ELF-1 (cell line): ENCODE measurements at regions not wholly inside any gene's neighbourhood (a gene's known extent, or its start where the extent isn't known, plus 50 kb on each side); places are given as distances from the start of the nearest gene placed in this dataset.

Source experiments
- DNase-seq: peaks from one replicate; pipeline ENCODE4 v3.0.0-alpha.2; 2016; ENCODE audit warnings: low read depth, low spot score

- no peak for DNase-seq
Measured at GRCh38 chr2:220419647-220420046, 792.2 kb downstream of the SLC4A3 start.

- DNase-seq, result no peak
Measured at GRCh38 chr2:220420820-220421219, 793.4 kb downstream of the SLC4A3 start.

- no peak for DNase-seq
Measured at GRCh38 chr2:220422676-220423075, 795.2 kb downstream of the SLC4A3 start.

GRCh38 chr2:220424561-220424960 lies 797.1 kb downstream of the SLC4A3 start:
- no peak for DNase-seq

- no peak for DNase-seq
Measured at GRCh38 chr2:220432645-220433044, 805.2 kb downstream of the SLC4A3 start.

- DNase-seq, result no peak
Measured at GRCh38 chr2:220433131-220433530, 805.7 kb downstream of the SLC4A3 start.

- DNase-seq, result no peak
Measured at GRCh38 chr2:220434385-220434784, 807.0 kb downstream of the SLC4A3 start.

- no peak for DNase-seq
Measured at GRCh38 chr2:220437938-220438337, 810.5 kb downstream of the SLC4A3 start.

- no peak for DNase-seq
Measured at GRCh38 chr2:220440731-220441130, 813.3 kb downstream of the SLC4A3 start.

- no peak for DNase-seq
Measured at GRCh38 chr2:220441404-220441803, 814.0 kb downstream of the SLC4A3 start.

- DNase-seq, result no peak
Measured at GRCh38 chr2:220442012-220442411, 814.6 kb downstream of the SLC4A3 start.

GRCh38 chr2:220445429-220446105 lies 818.1 kb downstream of the SLC4A3 start:
- DNase-seq, result no peak

- DNase-seq, result no peak
Measured at GRCh38 chr2:220446106-220446712, 818.8 kb downstream of the SLC4A3 start.

GRCh38 chr2:220450846-220451245 lies 823.4 kb downstream of the SLC4A3 start:
- no peak for DNase-seq

GRCh38 chr2:220451438-220451837 lies 824.0 kb downstream of the SLC4A3 start:
- no peak for DNase-seq

- DNase-seq, result no peak
Measured at GRCh38 chr2:220452561-220452960, 825.1 kb downstream of the SLC4A3 start.

GRCh38 chr2:220455351-220455990 lies 828.0 kb downstream of the SLC4A3 start:
- DNase-seq, result no peak

- DNase-seq, result no peak
Measured at GRCh38 chr2:220458051-220458450, 830.6 kb downstream of the SLC4A3 start.

GRCh38 chr2:220460257-220460985 lies 833.0 kb downstream of the SLC4A3 start:
- no peak for DNase-seq

- DNase-seq, result no peak
Measured at GRCh38 chr2:220463876-220464275, 836.4 kb downstream of the SLC4A3 start.

- no peak for DNase-seq
Measured at GRCh38 chr2:220465700-220466099, 838.3 kb downstream of the SLC4A3 start.

- DNase-seq, result no peak
Measured at GRCh38 chr2:220466251-220466691, 838.8 kb downstream of the SLC4A3 start.
